ENCODE measurements at regions not wholly inside any gene's neighbourhood (a gene's known extent, or its start where the extent isn't known, plus 50 kb on each side); places are given as distances from the start of the nearest gene placed in this dataset.
"Not testable (repeated sequence)": the region's sequence is repeated elsewhere in the genome, so short reads cannot be mapped to it uniquely, and the experiment has no call there.

- DNase-seq (ENCODE audit: low read depth in 2 of 2) = no peak
These were observed 328.9 kb upstream of the PPP2R3A start for GRCh38 chr3:135636596-135636995.

- no peak for DNase-seq (ENCODE audit: low read depth in 2 of 2)
These were observed 328.5 kb upstream of the PPP2R3A start for GRCh38 chr3:135637013-135637412.

GRCh38 chr3:135641761-135642160, 323.8 kb upstream of the PPP2R3A start:
- no peak for DNase-seq (ENCODE audit: low read depth in 2 of 2)

GRCh38 chr3:135645541-135645940, 320.0 kb upstream of the PPP2R3A start:
- no peak for DNase-seq (ENCODE audit: low read depth in 2 of 2)

- DNase-seq (ENCODE audit: low read depth in 2 of 2) = no peak
These were observed 318.7 kb upstream of the PPP2R3A start for GRCh38 chr3:135646873-135647272.

GRCh38 chr3:135649361-135649760, 316.2 kb upstream of the PPP2R3A start:
- DNase-seq (ENCODE audit: low read depth in 2 of 2) = no peak

- no peak for DNase-seq (ENCODE audit: low read depth in 2 of 2)
These were observed 315.2 kb upstream of the PPP2R3A start for GRCh38 chr3:135650309-135650708.

GRCh38 chr3:135652388-135652787, 313.1 kb upstream of the PPP2R3A start:
- DNase-seq (ENCODE audit: low read depth in 2 of 2) = no peak

- DNase-seq (ENCODE audit: low read depth in 2 of 2) = no peak
These were observed 310.2 kb upstream of the PPP2R3A start for GRCh38 chr3:135655328-135655727.

- not testable (repeated sequence) for DNase-seq (ENCODE audit: low read depth in 2 of 2)
These were observed 307.1 kb upstream of the PPP2R3A start for GRCh38 chr3:135658451-135658850.

GRCh38 chr3:135667061-135667460, 298.5 kb upstream of the PPP2R3A start:
- no peak for DNase-seq (ENCODE audit: low read depth in 2 of 2)

GRCh38 chr3:135674508-135674907, 291.0 kb upstream of the PPP2R3A start:
- no peak for DNase-seq (ENCODE audit: low read depth in 2 of 2)

GRCh38 chr3:135678386-135678785, 287.1 kb upstream of the PPP2R3A start:
- DNase-seq (ENCODE audit: low read depth in 2 of 2) = no peak

GRCh38 chr3:135688003-135688402, 277.5 kb upstream of the PPP2R3A start:
- no peak for DNase-seq (ENCODE audit: low read depth in 2 of 2)

- no peak for DNase-seq (ENCODE audit: low read depth in 2 of 2)
These were observed 274.9 kb upstream of the PPP2R3A start for GRCh38 chr3:135690664-135691063.

GRCh38 chr3:135691240-135691639, 274.3 kb upstream of the PPP2R3A start:
- no peak for DNase-seq (ENCODE audit: low read depth in 2 of 2)

GRCh38 chr3:135694142-135694541, 271.4 kb upstream of the PPP2R3A start:
- no peak for DNase-seq (ENCODE audit: low read depth in 2 of 2)

GRCh38 chr3:135699741-135700140, 265.8 kb upstream of the PPP2R3A start:
- no peak for DNase-seq (ENCODE audit: low read depth in 2 of 2)

- DNase-seq (ENCODE audit: low read depth in 2 of 2) = no peak
These were observed 258.7 kb upstream of the PPP2R3A start for GRCh38 chr3:135706758-135707375.

- no peak for DNase-seq (ENCODE audit: low read depth in 2 of 2)
These were observed 246.1 kb upstream of the PPP2R3A start for GRCh38 chr3:135719449-135719848.

GRCh38 chr3:135728007-135728721, 237.4 kb upstream of the PPP2R3A start:
- DNase-seq (ENCODE audit: low read depth in 2 of 2) = no peak

GRCh38 chr3:135731546-135731945, 234.0 kb upstream of the PPP2R3A start:
- DNase-seq (ENCODE audit: low read depth in 2 of 2) = no peak

- DNase-seq (ENCODE audit: low read depth in 2 of 2) = no peak
These were observed 228.8 kb upstream of the PPP2R3A start for GRCh38 chr3:135736740-135737139.

- no peak for DNase-seq (ENCODE audit: low read depth in 2 of 2)
These were observed 225.7 kb upstream of the PPP2R3A start for GRCh38 chr3:135739779-135740178.
